ENCODE measurements at regions not wholly inside any gene's neighbourhood (a gene's known extent, or its start where the extent isn't known, plus 50 kb on each side); places are given as distances from the start of the nearest gene placed in this dataset.
"Not testable (repeated sequence)": the region's sequence is repeated elsewhere in the genome, so short reads cannot be mapped to it uniquely, and the experiment has no call there.

DNA sequence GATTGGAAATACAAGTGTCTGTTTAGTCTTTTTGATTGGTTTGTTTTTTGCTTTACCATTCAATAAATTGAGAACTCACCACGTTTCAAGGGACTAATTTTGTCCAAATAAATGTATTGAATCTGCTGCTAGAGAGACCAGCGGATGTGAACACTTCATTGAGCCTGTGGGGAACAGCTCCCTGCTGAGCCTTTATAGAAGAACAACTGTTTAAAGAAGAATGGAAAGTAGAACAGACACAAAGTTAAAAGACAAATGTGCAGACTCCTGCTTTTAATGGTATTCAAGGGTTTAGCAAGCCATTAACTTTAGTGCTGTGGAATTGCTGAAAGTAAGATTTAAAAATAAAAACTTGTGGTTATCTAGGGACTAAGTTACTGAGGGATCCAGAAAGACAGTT, 817.7 kb upstream of the B3GALT2 start:
- TF ChIP-seq, protein P1, sequence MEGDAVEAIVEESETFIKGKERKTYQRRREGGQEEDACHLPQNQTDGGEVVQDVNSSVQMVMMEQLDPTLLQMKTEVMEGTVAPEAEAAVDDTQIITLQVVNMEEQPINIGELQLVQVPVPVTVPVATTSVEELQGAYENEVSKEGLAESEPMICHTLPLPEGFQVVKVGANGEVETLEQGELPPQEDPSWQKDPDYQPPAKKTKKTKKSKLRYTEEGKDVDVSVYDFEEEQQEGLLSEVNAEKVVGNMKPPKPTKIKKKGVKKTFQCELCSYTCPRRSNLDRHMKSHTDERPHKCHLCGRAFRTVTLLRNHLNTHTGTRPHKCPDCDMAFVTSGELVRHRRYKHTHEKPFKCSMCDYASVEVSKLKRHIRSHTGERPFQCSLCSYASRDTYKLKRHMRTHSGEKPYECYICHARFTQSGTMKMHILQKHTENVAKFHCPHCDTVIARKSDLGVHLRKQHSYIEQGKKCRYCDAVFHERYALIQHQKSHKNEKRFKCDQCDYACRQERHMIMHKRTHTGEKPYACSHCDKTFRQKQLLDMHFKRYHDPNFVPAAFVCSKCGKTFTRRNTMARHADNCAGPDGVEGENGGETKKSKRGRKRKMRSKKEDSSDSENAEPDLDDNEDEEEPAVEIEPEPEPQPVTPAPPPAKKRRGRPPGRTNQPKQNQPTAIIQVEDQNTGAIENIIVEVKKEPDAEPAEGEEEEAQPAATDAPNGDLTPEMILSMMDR (IDR thresholded peaks at IDR 0.05): no peak
- no peak for TF ChIP-seq POLR2A (IDR thresholded peaks at IDR 0.05)
- H3K27ac ChIP-seq: no peak overlapping the region
- no peaks in the 10 kb centered on the region for H3K9me3 ChIP-seq
- H3K4me1 ChIP-seq: no peaks in the 10 kb centered on the region
- H3K36me3 ChIP-seq: no peaks in the 10 kb centered on the region
- H3K27me3 ChIP-seq: no peaks in the 10 kb centered on the region
- no peak for DNase-seq
- H3K4me3 ChIP-seq: no peak overlapping the region

DNA sequence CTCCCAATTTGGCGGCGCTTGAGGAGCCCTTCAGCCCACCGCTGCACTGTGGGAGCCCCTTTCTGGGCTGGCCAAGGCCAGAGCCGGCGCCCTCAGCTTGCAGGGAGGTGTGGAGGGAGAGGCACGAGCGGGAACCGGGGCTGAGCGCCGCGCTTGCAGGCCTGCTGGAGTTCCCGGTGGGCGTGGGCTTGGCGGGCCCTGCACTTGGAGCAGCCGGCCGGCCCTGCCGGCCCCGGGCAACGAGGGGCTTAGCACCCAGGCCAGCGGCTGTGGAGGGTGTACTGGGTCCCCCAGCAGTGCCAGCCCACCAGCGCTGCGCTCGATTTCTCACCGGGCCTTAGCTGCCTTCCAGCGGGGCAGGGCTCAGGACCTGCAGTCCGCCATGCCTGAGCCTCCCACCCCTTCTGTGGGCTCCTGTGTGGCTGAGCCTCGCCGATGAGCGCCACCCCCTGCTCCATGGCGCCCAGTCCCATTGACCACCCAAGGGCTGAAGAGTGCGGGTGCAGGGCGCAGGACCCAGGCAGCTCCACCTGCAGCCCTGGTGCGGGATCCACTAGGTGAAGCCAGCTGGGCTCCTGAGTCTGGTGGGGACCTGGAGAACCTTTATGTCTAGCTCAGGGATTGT, 815.4 kb upstream of the B3GALT2 start:
- H3K36me3 ChIP-seq, H3K9me3 ChIP-seq, H3K27me3 ChIP-seq, H3K4me3 ChIP-seq, H3K27ac ChIP-seq, DNase-seq, H3K4me1 ChIP-seq: not testable (repeated sequence)

DNA sequence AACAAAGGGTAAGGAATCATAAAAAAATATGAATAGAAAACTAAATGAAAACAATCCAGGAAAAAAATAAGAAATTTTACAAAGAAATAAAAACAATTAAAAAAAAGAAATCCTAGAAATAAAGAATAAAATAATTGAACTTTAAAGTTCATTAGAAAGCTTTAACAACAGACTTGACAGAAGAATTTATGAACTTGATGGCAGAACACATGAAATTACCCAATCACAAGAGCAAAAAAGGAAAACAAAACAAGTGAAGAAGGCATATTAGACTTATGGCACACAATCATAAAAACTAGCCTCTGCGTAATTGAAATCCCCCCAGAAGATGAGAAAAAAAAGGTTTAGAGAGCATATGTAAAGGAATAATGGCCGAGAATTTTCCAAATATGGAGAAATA, 802.5 kb upstream of the B3GALT2 start:
- Histone ChIP-seq H3K9me3 (peaks cover 0 to 5% (median 0%) of the 10 kb centered on the region in 4 donors), H3K4me3 (no peak overlapping the region), H3K36me3 (no peaks in the 10 kb centered on the region), H3K27me3 (no peaks in the 10 kb centered on the region), H3K27ac (no peak overlapping the region), H3K4me1 (no peaks in the 10 kb centered on the region)
- no peak for TF ChIP-seq POLR2A (IDR thresholded peaks at IDR 0.05)
- TF ChIP-seq, protein P1 (IDR thresholded peaks at IDR 0.05): no peak
- DNase-seq: no peak

DNA sequence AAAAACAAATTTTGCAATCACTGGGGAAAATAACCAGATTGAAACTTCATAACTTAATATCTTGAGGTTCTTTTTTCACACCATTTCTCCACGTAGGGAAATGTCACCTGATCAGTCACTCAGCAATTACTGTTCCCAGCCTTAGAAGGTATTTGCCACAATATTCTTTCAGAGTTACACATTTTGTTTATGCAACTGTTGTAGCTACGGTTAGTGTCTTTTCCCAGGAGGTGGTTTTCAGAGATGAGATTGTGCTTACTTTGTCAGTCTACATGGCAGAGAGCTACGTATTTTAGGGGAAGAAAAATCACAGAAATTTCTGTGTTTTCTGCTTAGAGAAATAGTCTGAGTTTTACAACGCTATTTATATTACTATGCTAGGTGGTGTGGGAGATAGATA, 792.8 kb upstream of the B3GALT2 start:
- no peaks in the 10 kb centered on the region for H3K9me3 ChIP-seq
- H3K36me3 ChIP-seq: no peaks in the 10 kb centered on the region
- no peak overlapping the region for H3K27ac ChIP-seq
- H3K4me1 ChIP-seq: no peaks in the 10 kb centered on the region
- no peak overlapping the region for H3K4me3 ChIP-seq
- TF ChIP-seq POLR2A (IDR thresholded peaks at IDR 0.05): no peak
- TF ChIP-seq, protein P1 (IDR thresholded peaks at IDR 0.05): no peak
- no peak for DNase-seq
- H3K27me3 ChIP-seq: no peaks in the 10 kb centered on the region

DNA sequence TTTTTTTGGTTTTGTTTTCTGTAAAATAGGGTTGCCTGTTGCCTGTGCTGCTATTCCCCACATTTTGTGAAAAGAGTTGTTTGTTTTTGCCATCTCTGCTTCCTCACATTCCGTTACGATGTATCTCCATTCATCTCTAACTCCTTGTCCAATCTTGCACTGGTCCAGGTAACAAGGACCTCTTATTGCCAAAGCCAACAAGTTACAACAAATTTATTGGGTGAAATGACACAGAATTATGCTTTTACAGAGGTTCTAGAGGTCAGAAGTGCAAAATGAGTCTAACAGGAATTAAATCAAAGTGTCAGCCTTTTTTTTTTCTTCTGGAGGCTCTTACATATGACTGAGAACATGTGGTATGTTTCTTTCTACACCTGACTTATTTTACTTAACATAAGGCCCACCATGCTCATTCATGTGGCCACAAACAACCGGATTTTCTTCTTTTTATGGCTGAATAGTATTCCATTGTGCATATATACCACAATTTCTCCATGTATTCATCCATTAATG, 787.9 kb upstream of the B3GALT2 start:
- H3K9me3 ChIP-seq: no peaks in the 10 kb centered on the region
- no peaks in the 10 kb centered on the region for H3K27me3 ChIP-seq
- H3K4me3 ChIP-seq: no peak overlapping the region
- DNase-seq: no peak
- no peaks in the 10 kb centered on the region for H3K4me1 ChIP-seq
- H3K36me3 ChIP-seq: no peaks in the 10 kb centered on the region
- no peak overlapping the region for H3K27ac ChIP-seq
- no peak for TF ChIP-seq POLR2A (IDR thresholded peaks at IDR 0.05)
- TF ChIP-seq, protein P1 (IDR thresholded peaks at IDR 0.05): no peak

DNA sequence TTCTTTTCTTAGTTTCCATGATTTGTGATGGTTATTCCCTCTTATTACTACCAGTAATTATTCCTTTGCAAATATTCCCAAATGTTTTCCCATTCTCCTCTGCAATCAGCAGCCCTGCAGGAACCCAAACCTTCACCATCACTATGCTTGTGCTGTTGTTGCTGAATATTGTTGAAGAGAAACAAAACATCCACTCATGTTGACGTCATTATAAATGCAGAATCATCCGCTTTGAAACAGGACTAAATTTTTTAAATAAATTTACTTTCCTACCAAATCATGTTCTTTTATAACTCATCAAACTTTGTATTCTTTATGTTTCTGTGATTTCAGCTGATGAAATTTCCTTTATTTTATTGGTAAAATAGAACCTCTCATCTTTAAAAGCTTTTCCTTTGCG, 787.0 kb upstream of the B3GALT2 start:
- no peak overlapping the region for H3K27ac ChIP-seq
- TF ChIP-seq POLR2A (IDR thresholded peaks at IDR 0.05): no peak
- TF ChIP-seq, protein P1 (IDR thresholded peaks at IDR 0.05): no peak
- H3K4me3 ChIP-seq: no peak overlapping the region
- no peaks in the 10 kb centered on the region for H3K4me1 ChIP-seq
- no peaks in the 10 kb centered on the region for H3K36me3 ChIP-seq
- H3K9me3 ChIP-seq: no peaks in the 10 kb centered on the region
- no peaks in the 10 kb centered on the region for H3K27me3 ChIP-seq
- no peak for DNase-seq
